Heart left ventricle (tissue), 16 donors: ENCODE measurements at regions not wholly inside any gene's neighbourhood (a gene's known extent, or its start where the extent isn't known, plus 50 kb on each side); places are given as distances from the start of the nearest gene placed in this dataset.

Source experiments
- ATAC-seq, 4 donors: fragments of 200-7000 bp; cut with Tn5 transposase; one replicate each; pipeline ENCODE4 v1.9.1; 2020 to 2022; ENCODE audit warnings: moderate library complexity in 4 of 4, mild to moderate bottlenecking in 3 of 4, moderate number of reproducible peaks in 1 of 4
- DNase-seq, 5 donors: peaks; one replicate each; pipeline ENCODE4 v3.0.0-alpha.2; 2020
- H3K27ac ChIP-seq, 12 donors: fragments of 200-600 bp; sonication (generic) in 4 of 12; one replicate each; pipeline versions ENCODE4 v1.5.0 to v1.8.0; 2016 to 2022; ENCODE audit warnings: mild to moderate bottlenecking in 2 of 12
- H3K27me3 ChIP-seq, 9 donors: fragments of 200-600 bp; sonication (generic) in 2 of 9; one replicate each; pipeline versions ENCODE4 v1.5.1 to v1.8.0; 2016 to 2022; ENCODE audit warnings: mild to moderate bottlenecking in 3 of 9
- H3K36me3 ChIP-seq, 9 donors: fragments of 200-600 bp; sonication (generic) in 2 of 9; one replicate each; pipeline versions ENCODE4 v1.5.0 to v1.8.0; 2018 to 2022; ENCODE audit warnings: mild to moderate bottlenecking in 2 of 9
- H3K4me1 ChIP-seq, 12 donors: fragments of 200-600 bp; sonication (generic) in 4 of 12; one replicate each; pipeline versions ENCODE4 v1.5.0 to v1.8.0; 2016 to 2022; ENCODE audit warnings: mild to moderate bottlenecking in 3 of 12
- H3K4me3 ChIP-seq, 12 donors: fragments of 200-600 bp; sonication (generic) in 4 of 12; one replicate each; pipeline versions ENCODE4 v1.5.0 to v1.8.0; 2017 to 2022; ENCODE audit warnings: mild to moderate bottlenecking in 9 of 12, moderate library complexity in 4 of 12
- H3K9me3 ChIP-seq, 12 donors: fragments of 200-600 bp; sonication (generic) in 4 of 12; one replicate each; pipeline versions ENCODE4 v1.5.0 to v1.8.0; 2016 to 2022; ENCODE audit warnings: mild to moderate bottlenecking in 1 of 12
- POLR2A ChIP-seq, 2 donors: fragments of 450-650 bp; IDR thresholded peaks; one replicate each; pipeline ENCODE4 v1.6.1; 2017; ENCODE audit warnings: antibody characterized with exemption in 2 of 2, mild to moderate bottlenecking in 2 of 2, moderate library complexity in 2 of 2
- WGBS, 4 donors: extraction: QIAGEN DNeasy Blood & Tissue Kit in 2 of 4; methylation state at CpG; one replicate each; pipeline versions ENCODE4 v1.1.5 to v1.1.7; 2013 to 2018; 5-methylcytosine and 5-hydroxymethylcytosine counted together
- intact Hi-C, 10 donors: fragments of 100-400 bp; cut with DNase I; formaldehyde crosslinking; loops; one replicate each; pipeline versions ENCODE4 v1.11.1 to v1.14.2; 2022
- TF ChIP-seq, protein P1 (sequence below), 12 donors: fragments of 200-600 bp; sonication (generic) in 4 of 12; IDR thresholded peaks; one replicate each; pipeline versions ENCODE4 v1.5.0 to v1.8.0; 2018 to 2022; ENCODE audit warnings: antibody characterized with exemption in 12 of 12, mild to moderate bottlenecking in 5 of 12
- donor health status: ischemic (EF 13 %, LVEDD 7.1; RV severe dilation, severe dysfunction).
- donor health status: healthy with polysubstance abuse.
- donor health status: DM: no; HTN: yes; CAD: no.
- donor health status: DM: no; HTN: no; CAD: no.
- donor health status: ischemic (EF 25% LVEDD 6.9; RV normal size, moderate dysfunction).
- donor health status: ischemic (EF 25% LVEDD 5.7; RV mildly dilated, moderate dysfunction).
- donor health status: healthy.
- donor health status: DM: yes; HTN: yes; CAD: no.
- donor health status: ischemic (EF 35%, LVEDD 5.7; RV mildly dilated, moderate dysfunction).
- donor health status: nonischemic (EF 11% LVEDD 7.7; RV severe dilation, severe dysfunction).
- donor health status: DM: yes; HTN: yes; CAD: no.
- donor health status: PGD.
- donor health status: ischemic (EF 29% LVEDD 5.4; RV normal size, mild dysfunction).
- donor health status: nonischemic (EF 23%, LVEDD 6.1; RV moderate dilation, normal function).

DNA sequence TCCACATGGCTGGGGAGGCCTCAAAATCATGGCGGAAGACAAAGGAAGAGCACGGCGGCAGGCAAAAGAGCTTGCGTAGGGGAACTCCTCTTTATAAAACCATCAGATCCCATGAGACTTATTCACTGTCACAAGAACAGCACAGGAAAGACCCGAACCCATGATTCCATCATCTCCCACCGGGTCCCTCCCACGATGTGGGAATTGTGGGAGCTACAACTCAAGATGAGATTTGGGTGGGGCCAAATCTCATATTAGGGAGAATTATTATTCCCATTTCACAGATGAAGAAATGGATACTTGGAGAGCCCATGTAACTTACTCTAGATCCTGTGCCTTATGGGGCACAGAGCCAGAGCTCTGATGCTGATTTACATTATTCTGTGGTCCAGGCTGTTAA is 322.6 kb downstream of the PCNX1 start:
- TF ChIP-seq, protein P1, sequence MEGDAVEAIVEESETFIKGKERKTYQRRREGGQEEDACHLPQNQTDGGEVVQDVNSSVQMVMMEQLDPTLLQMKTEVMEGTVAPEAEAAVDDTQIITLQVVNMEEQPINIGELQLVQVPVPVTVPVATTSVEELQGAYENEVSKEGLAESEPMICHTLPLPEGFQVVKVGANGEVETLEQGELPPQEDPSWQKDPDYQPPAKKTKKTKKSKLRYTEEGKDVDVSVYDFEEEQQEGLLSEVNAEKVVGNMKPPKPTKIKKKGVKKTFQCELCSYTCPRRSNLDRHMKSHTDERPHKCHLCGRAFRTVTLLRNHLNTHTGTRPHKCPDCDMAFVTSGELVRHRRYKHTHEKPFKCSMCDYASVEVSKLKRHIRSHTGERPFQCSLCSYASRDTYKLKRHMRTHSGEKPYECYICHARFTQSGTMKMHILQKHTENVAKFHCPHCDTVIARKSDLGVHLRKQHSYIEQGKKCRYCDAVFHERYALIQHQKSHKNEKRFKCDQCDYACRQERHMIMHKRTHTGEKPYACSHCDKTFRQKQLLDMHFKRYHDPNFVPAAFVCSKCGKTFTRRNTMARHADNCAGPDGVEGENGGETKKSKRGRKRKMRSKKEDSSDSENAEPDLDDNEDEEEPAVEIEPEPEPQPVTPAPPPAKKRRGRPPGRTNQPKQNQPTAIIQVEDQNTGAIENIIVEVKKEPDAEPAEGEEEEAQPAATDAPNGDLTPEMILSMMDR (IDR thresholded peaks at IDR 0.05), result no peak
- no peak for TF ChIP-seq POLR2A (IDR thresholded peaks at IDR 0.05)
- ATAC-seq (no peak), DNase-seq (no peak)
- Histone ChIP-seq H3K27ac (no peak overlapping the region), H3K36me3 (no peaks in the 10 kb centered on the region), H3K4me3 (no peak overlapping the region), H3K27me3 (no peaks in the 10 kb centered on the region), H3K9me3 (no peaks in the 10 kb centered on the region), H3K4me1 (no peaks in the 10 kb centered on the region)
- intact Hi-C loops, result no loop called here
- WGBS, 4 donors, result 79 to 91% (median 90%) methylated on average over 7 of the region's 7 CpGs

- intact Hi-C loops, result no loop called here
- Histone ChIP-seq H3K36me3 (no peaks in the 10 kb centered on the region), H3K27ac (no peak overlapping the region), H3K27me3 (no peaks in the 10 kb centered on the region), H3K9me3 (no peaks in the 10 kb centered on the region), H3K4me1 (peaks cover 0 to 4% (median 2%) of the 10 kb centered on the region in 12 donors), H3K4me3 (no peak overlapping the region)
- 86 to 94% (median 91%) methylated on average over 8 to 13 of the region's 13 CpGs for whole genome bisulfite sequencing, 4 donors
- TF ChIP-seq, protein P1 (IDR thresholded peaks at IDR 0.05), result no peak
- ATAC-seq (no peak), DNase-seq (no peak)
These were observed 323.6 kb downstream of the PCNX1 start for GRCh38 chr14:71230897-71231296.

DNA sequence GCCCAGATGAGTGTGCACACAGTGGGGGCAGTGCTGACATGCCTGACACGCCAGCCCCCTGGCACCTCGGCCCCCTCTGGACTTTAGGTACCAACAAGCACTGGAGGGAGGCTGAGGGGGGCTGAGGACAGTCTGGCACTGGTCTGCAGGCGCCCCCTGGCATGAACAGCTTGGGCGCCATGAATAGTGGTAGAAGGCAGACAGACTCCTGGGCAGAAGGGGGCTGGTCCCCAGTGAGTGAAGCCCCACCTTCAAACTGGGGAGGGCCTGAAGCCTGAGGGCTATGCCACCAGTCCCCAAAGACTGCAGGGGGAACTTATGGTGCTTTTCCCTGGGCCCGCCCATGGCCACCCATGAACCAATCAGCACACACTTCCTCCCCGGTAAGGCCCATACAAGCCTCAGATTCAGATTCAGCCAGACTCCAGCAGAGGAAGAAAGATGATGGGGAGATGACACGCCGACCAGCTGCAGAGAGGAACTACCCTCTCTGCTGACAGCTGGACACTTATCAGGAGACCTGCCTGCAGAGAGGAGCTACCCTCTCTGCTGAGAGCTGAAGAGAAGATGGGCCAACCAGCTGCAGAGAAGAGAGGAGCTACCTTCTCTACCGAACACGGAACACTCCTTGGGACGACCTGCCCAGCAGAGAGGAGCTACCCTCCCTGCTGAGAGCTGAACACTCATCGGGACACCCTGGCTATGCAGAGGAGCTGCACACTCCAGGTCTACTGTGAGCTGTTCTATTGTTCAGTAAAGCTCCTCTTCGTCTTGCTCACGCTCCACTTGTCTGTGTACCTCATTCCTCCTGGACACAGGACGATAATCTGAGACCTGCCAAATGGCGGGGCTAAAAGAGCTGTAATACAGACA is 324.5 kb downstream of the PCNX1 start:
- Histone ChIP-seq H3K27ac (no peak overlapping the region), H3K4me3 (no peak overlapping the region), H3K4me1 (peaks cover 0 to 13% (median 5%) of the 10 kb centered on the region in 12 donors), H3K9me3 (no peaks in the 10 kb centered on the region), H3K36me3 (no peaks in the 10 kb centered on the region), H3K27me3 (no peaks in the 10 kb centered on the region)
- no peak for DNase-seq
- intact Hi-C loops, result no loop called here
- ATAC-seq, result no peak
- 72 to 85% (median 80%) methylated on average over 11 to 16 of the region's 16 CpGs for WGBS, 4 donors
- TF ChIP-seq, protein P1 (IDR thresholded peaks at IDR 0.05), result no peak
- TF ChIP-seq POLR2A (IDR thresholded peaks at IDR 0.05), result no peak

- intact Hi-C loops, result no loop called here
- no peaks in the 10 kb centered on the region for H3K36me3 ChIP-seq
- H3K9me3 ChIP-seq, result no peaks in the 10 kb centered on the region
- WGBS, 4 donors, result 89 to 95% (median 92%) methylated on average over 4 to 12 of the region's 12 CpGs
- no peak overlapping the region for H3K4me3 ChIP-seq
- no peak for TF ChIP-seq POLR2A (IDR thresholded peaks at IDR 0.05)
- TF ChIP-seq, protein P1 (IDR thresholded peaks at IDR 0.05), result no peak
- H3K4me1 ChIP-seq, result peaks cover 0 to 14% (median 5%) of the 10 kb centered on the region in 12 donors
- no peak overlapping the region for H3K27ac ChIP-seq
- no peaks in the 10 kb centered on the region for H3K27me3 ChIP-seq
- DNase-seq (no peak), ATAC-seq (no peak)
These were observed 325.2 kb downstream of the PCNX1 start for GRCh38 chr14:71232506-71232905.
